Breast epithelium (tissue), 3 donors: ENCODE measurements at regions not wholly inside any gene's neighbourhood (a gene's known extent, or its start where the extent isn't known, plus 50 kb on each side); places are given as distances from the start of the nearest gene placed in this dataset.

Experiments used
- POLR2A ChIP-seq: fragments of 450-650 bp; IDR thresholded peaks from one replicate; pipeline ENCODE4 v1.6.1; 2016; ENCODE audit warnings: antibody characterized with exemption, mild to moderate bottlenecking, moderate library complexity
- POLR2AphosphoS5 ChIP-seq, 3 donors: sonication (generic); formaldehyde crosslinking; IDR thresholded peaks; one replicate each; pipeline ENCODE4 v1.6.1; 2017; ENCODE audit warnings: antibody characterized with exemption in 3 of 3
- TF ChIP-seq, protein P1 (sequence below), 3 donors: fragments of 450-650 bp; IDR thresholded peaks; one replicate each; pipeline ENCODE4 v1.5.1; 2016 to 2017; ENCODE audit warnings: antibody characterized with exemption in 3 of 3, mild to moderate bottlenecking in 3 of 3, moderate library complexity in 3 of 3

DNA sequence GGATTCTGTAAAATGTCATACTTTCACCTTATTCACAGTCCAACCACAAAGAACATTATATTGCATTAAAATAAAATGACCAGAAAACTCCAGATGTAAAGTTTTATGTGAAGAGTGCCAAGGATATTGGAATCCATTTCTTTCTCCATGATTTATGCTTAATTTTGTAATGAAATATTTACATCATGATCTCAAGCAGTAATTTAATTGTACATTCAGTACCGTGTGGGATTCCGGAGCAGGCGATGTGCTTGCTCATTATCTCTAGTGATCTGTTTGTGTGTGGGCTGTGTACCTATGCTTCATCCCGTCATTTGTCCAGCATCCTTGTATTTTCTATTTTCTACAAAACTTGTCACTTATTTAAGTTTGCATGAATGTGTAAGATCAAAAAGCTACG is 415.9 kb upstream of the SLC8A1 start:
- TF ChIP-seq, protein P1, sequence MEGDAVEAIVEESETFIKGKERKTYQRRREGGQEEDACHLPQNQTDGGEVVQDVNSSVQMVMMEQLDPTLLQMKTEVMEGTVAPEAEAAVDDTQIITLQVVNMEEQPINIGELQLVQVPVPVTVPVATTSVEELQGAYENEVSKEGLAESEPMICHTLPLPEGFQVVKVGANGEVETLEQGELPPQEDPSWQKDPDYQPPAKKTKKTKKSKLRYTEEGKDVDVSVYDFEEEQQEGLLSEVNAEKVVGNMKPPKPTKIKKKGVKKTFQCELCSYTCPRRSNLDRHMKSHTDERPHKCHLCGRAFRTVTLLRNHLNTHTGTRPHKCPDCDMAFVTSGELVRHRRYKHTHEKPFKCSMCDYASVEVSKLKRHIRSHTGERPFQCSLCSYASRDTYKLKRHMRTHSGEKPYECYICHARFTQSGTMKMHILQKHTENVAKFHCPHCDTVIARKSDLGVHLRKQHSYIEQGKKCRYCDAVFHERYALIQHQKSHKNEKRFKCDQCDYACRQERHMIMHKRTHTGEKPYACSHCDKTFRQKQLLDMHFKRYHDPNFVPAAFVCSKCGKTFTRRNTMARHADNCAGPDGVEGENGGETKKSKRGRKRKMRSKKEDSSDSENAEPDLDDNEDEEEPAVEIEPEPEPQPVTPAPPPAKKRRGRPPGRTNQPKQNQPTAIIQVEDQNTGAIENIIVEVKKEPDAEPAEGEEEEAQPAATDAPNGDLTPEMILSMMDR (IDR thresholded peaks at IDR 0.05): no peak
- no peak for TF ChIP-seq POLR2A
- no peak for TF ChIP-seq POLR2AphosphoS5 (IDR thresholded peaks at IDR 0.05)
